Activated naive CD8-positive, alpha-beta T cell treated with anti-CD3 and anti-CD28 coated beads, Interleukin-2, amount 10 ng/mL, durations not matched to agents 7 days and 5 days (primary cell): ENCODE measurements at regions not wholly inside any gene's neighbourhood (a gene's known extent, or its start where the extent isn't known, plus 50 kb on each side); places are given as distances from the start of the nearest gene placed in this dataset.
"Not testable (repeated sequence)": the region's sequence is repeated elsewhere in the genome, so short reads cannot be mapped to it uniquely, and the experiment has no call there.

Source experiments
- ATAC-seq: fragments of 150-1000 bp; cut with Tn5 transposase; one replicate; pipeline ENCODE4 v1.10.0; 2021; ENCODE audit warnings: low read depth, moderate library complexity
- POLR2A ChIA-PET: fragments of 350-600 bp; sonication (Branson Sonifier 250); formaldehyde crosslinking; loops from one replicate; lab custom pipeline; 2021; ENCODE audit warnings: antibody characterized with exemption; lab: Charles Lee
- DNase-seq: peaks from one replicate; pipeline ENCODE4 v3.0.0; 2021
- H3K27ac Mint-ChIP-seq: one replicate; pipeline ENCODE4 v1.8.0; 2022; ENCODE audit warnings: mild to moderate bottlenecking, mixed read lengths
- H3K27me3 Mint-ChIP-seq: one replicate; pipeline ENCODE4 v1.8.0; 2022; ENCODE audit warnings: mild to moderate bottlenecking, moderate library complexity, mixed read lengths
- H3K36me3 Mint-ChIP-seq: one replicate; pipeline ENCODE4 v1.8.0; 2021; ENCODE audit warnings: mild to moderate bottlenecking, mixed read lengths
- H3K4me1 Mint-ChIP-seq: one replicate; pipeline ENCODE4 v1.8.0; 2021; ENCODE audit warnings: mixed read lengths
- H3K4me3 Mint-ChIP-seq: one replicate; pipeline ENCODE4 v1.8.0; 2022; ENCODE audit warnings: mild to moderate bottlenecking, moderate library complexity, mixed read lengths
- H3K9me3 Mint-ChIP-seq: one replicate; pipeline ENCODE4 v1.8.0; 2021; ENCODE audit warnings: mixed read lengths

GRCh38 chr5:40202814-40203440 lies 476.8 kb upstream of the PTGER4 start:
- H3K4me1 Mint-ChIP-seq: peaks cover 2% of the 10 kb centered on the region
- H3K27me3 Mint-ChIP-seq: no peaks in the 10 kb centered on the region
- DNase-seq: no peak
- POLR2A ChIA-PET: no interaction called here
- peaks cover 5% of the 10 kb centered on the region for H3K36me3 Mint-ChIP-seq
- no peak overlapping the region for H3K4me3 Mint-ChIP-seq
- H3K27ac Mint-ChIP-seq: no peak overlapping the region
- H3K9me3 Mint-ChIP-seq: peaks cover 7% of the 10 kb centered on the region
- ATAC-seq: no peak

DNA sequence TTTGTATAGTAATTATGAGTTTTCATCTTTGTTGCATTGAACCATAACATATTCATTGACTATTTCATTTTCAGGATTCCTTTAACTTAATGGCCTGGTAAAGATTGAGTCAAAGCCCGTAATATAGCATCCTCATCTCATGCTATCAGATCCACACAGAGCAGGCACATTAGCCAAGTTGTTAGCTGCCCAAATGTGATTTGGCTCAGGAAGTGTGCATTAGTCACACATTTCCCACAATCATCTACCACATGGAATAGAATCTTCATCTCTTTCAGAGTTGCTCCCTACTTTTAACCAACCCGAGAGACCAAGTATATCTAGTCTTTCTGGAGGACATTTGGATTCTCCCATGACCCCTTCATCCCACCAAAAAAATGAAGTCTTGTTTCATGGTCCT lies 481.0 kb upstream of the PTGER4 start:
- peaks cover 7% of the 10 kb centered on the region for H3K9me3 Mint-ChIP-seq
- ATAC-seq: no peak
- POLR2A ChIA-PET: no interaction called here

GRCh38 chr5:40195574-40195973 lies 484.1 kb upstream of the PTGER4 start:
- H3K4me3 Mint-ChIP-seq, H3K9me3 Mint-ChIP-seq, ATAC-seq, DNase-seq, H3K4me1 Mint-ChIP-seq, H3K27ac Mint-ChIP-seq, POLR2A ChIA-PET, H3K27me3 Mint-ChIP-seq, H3K36me3 Mint-ChIP-seq: not testable (repeated sequence)

More for the DNA sequence above, 481.0 kb upstream of the PTGER4 start:
- no peak for DNase-seq
- no peaks in the 10 kb centered on the region for H3K27me3 Mint-ChIP-seq
- no peak overlapping the region for H3K27ac Mint-ChIP-seq
- peaks cover 2% of the 10 kb centered on the region for H3K4me1 Mint-ChIP-seq
- H3K4me3 Mint-ChIP-seq: no peak overlapping the region
- peaks cover 3% of the 10 kb centered on the region for H3K36me3 Mint-ChIP-seq

DNA sequence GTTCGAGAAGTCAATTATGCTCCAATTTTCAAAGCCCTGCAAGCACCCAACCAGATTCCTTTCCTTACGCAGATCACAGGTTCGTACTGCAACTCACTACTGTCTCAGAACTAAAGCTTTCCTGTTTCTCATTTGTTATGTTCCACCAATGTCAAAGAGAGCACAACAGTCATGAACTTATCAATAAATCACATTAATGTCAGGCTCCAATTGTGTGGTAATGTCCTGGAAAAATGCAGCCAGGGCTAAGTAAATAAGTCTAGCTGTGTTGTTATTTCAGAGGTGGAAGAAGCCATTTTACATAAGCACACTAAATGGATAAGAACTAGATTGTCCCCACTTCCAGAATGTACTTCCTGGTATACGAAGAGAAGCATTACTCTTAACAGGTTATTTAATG lies 488.6 kb upstream of the PTGER4 start:
- Mint-ChIP-seq H3K4me3 (no peak overlapping the region), H3K9me3 (peaks cover 2% of the 10 kb centered on the region), H3K4me1 (no peaks in the 10 kb centered on the region), H3K36me3 (no peaks in the 10 kb centered on the region), H3K27ac (no peak overlapping the region), H3K27me3 (no peaks in the 10 kb centered on the region)
- POLR2A ChIA-PET: no interaction called here
- DNase-seq (no peak), ATAC-seq (no peak)

DNA sequence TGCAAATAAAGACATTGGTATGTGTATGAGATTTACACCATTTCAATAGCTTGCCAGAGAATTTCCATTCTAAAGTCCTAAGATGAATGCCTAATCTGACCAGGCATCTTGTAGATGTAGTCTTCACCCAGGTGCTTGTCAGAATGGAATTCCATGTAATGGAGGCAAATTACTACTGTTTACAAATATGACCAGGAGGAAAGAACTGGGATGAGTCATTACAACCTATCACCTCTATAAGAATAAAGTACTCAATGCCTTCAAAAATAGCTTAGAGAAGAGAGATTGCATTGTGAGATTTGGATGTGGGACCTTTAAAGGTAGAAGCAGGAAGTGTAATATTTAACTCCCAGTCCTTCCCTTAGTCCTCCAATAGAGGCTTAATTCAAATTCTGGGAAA lies 507.0 kb upstream of the PTGER4 start:
- Mint-ChIP-seq H3K4me1 (peaks cover under 1% of the 10 kb centered on the region), H3K9me3 (peaks cover 32% of the 10 kb centered on the region), H3K27me3 (no peaks in the 10 kb centered on the region), H3K27ac (no peak overlapping the region), H3K4me3 (no peak overlapping the region), H3K36me3 (peaks cover 28% of the 10 kb centered on the region)
- DNase-seq (no peak), ATAC-seq (no peak)
- POLR2A ChIA-PET: no interaction called here

GRCh38 chr5:40171971-40172370 lies 507.7 kb upstream of the PTGER4 start:
- H3K9me3 Mint-ChIP-seq: peaks cover 32% of the 10 kb centered on the region
- H3K4me3 Mint-ChIP-seq: no peak overlapping the region
- no peak for ATAC-seq
- no peak overlapping the region for H3K27ac Mint-ChIP-seq
- H3K36me3 Mint-ChIP-seq: peaks cover 28% of the 10 kb centered on the region
- H3K27me3 Mint-ChIP-seq: no peaks in the 10 kb centered on the region
- peaks cover 3% of the 10 kb centered on the region for H3K4me1 Mint-ChIP-seq
- POLR2A ChIA-PET: no interaction called here
- no peak for DNase-seq

- DNase-seq: no peak
- no peak overlapping the region for H3K4me3 Mint-ChIP-seq
- peaks cover 6% of the 10 kb centered on the region for H3K4me1 Mint-ChIP-seq
- ATAC-seq: no peak
- POLR2A ChIA-PET: no interaction called here
- no peaks in the 10 kb centered on the region for H3K27me3 Mint-ChIP-seq
- H3K36me3 Mint-ChIP-seq: peaks cover 13% of the 10 kb centered on the region
- H3K9me3 Mint-ChIP-seq: peaks cover 18% of the 10 kb centered on the region
- no peak overlapping the region for H3K27ac Mint-ChIP-seq
Observed at GRCh38 chr5:40167283-40167682, 512.4 kb upstream of the PTGER4 start.

GRCh38 chr5:40166802-40167201 lies 512.9 kb upstream of the PTGER4 start:
- Mint-ChIP-seq H3K4me3 (no peak overlapping the region), H3K36me3 (peaks cover 13% of the 10 kb centered on the region), H3K9me3 (peaks cover 18% of the 10 kb centered on the region), H3K4me1 (peaks cover 6% of the 10 kb centered on the region), H3K27me3 (no peaks in the 10 kb centered on the region), H3K27ac (no peak overlapping the region)
- DNase-seq (no peak), ATAC-seq (no peak)
- POLR2A ChIA-PET: no interaction called here

GRCh38 chr5:40165789-40166728 lies 513.7 kb upstream of the PTGER4 start:
- Mint-ChIP-seq H3K27me3 (no peaks in the 10 kb centered on the region), H3K27ac (no peak overlapping the region), H3K4me1 (peaks cover 6% of the 10 kb centered on the region), H3K36me3 (peaks cover 13% of the 10 kb centered on the region), H3K4me3 (no peak overlapping the region), H3K9me3 (peaks cover 15% of the 10 kb centered on the region)
- ATAC-seq (no peak), DNase-seq (no peak)
- POLR2A ChIA-PET: no interaction called here

GRCh38 chr5:40165106-40165788 lies 514.5 kb upstream of the PTGER4 start:
- no peak overlapping the region for H3K27ac Mint-ChIP-seq

GRCh38 chr5:40160435-40160834 lies 519.3 kb upstream of the PTGER4 start:
- POLR2A ChIA-PET: no interaction called here
- ATAC-seq (no peak), DNase-seq (no peak)
- H3K36me3 Mint-ChIP-seq: no peaks in the 10 kb centered on the region
- H3K27me3 Mint-ChIP-seq: no peaks in the 10 kb centered on the region
- no peaks in the 10 kb centered on the region for H3K4me1 Mint-ChIP-seq
- H3K9me3 Mint-ChIP-seq: peaks cover 2% of the 10 kb centered on the region
- no peak overlapping the region for H3K4me3 Mint-ChIP-seq
- no peak overlapping the region for H3K27ac Mint-ChIP-seq

More at GRCh38 chr5:40165106-40165788, 514.5 kb upstream of the PTGER4 start:
- ATAC-seq (no peak), DNase-seq (no peak)
- Mint-ChIP-seq H3K36me3 (peaks cover 8% of the 10 kb centered on the region), H3K27me3 (no peaks in the 10 kb centered on the region), H3K4me1 (peaks cover 6% of the 10 kb centered on the region), H3K4me3 (no peak overlapping the region), H3K9me3 (peaks cover 11% of the 10 kb centered on the region)
- POLR2A ChIA-PET: no interaction called here

GRCh38 chr5:40154194-40154593 lies 525.5 kb upstream of the PTGER4 start:
- no peaks in the 10 kb centered on the region for H3K36me3 Mint-ChIP-seq
- H3K4me1 Mint-ChIP-seq: no peaks in the 10 kb centered on the region
- no peak overlapping the region for H3K4me3 Mint-ChIP-seq
- DNase-seq (no peak), ATAC-seq (no peak)
- POLR2A ChIA-PET: no interaction called here
- peaks cover 5% of the 10 kb centered on the region for H3K9me3 Mint-ChIP-seq
- no peak overlapping the region for H3K27ac Mint-ChIP-seq
- H3K27me3 Mint-ChIP-seq: peaks cover 2% of the 10 kb centered on the region

GRCh38 chr5:40150896-40151295 lies 528.8 kb upstream of the PTGER4 start:
- no peak for ATAC-seq
- Mint-ChIP-seq H3K4me3 (no peak overlapping the region), H3K4me1 (no peaks in the 10 kb centered on the region), H3K27me3 (peaks cover 4% of the 10 kb centered on the region), H3K36me3 (no peaks in the 10 kb centered on the region), H3K9me3 (peaks cover 5% of the 10 kb centered on the region), H3K27ac (no peak overlapping the region)
- POLR2A ChIA-PET: no interaction called here
- DNase-seq: no peak
